B cell (primary cell): ENCODE measurements at regions not wholly inside any gene's neighbourhood (a gene's known extent, or its start where the extent isn't known, plus 50 kb on each side); places are given as distances from the start of the nearest gene placed in this dataset.

Experiments used
- ATAC-seq: fragments of 200-7000 bp; cut with Tn5 transposase; one replicate; pipeline ENCODE4 v1.10.0; 2021; ENCODE audit warnings: low read depth, mild to moderate bottlenecking, moderate number of reproducible peaks, moderate library complexity
- CTCF ChIA-PET: fragments of 350-600 bp; sonication (Branson Sonifier 250); formaldehyde crosslinking; loops from one replicate; lab custom pipeline; 2021; ENCODE audit warnings: antibody characterized with exemption, inconsistent platforms; lab: Charles Lee
- POLR2A ChIA-PET: fragments of 350-600 bp; sonication (Branson Sonifier 250); formaldehyde crosslinking; loops from one replicate; lab custom pipeline; 2021; ENCODE audit warnings: antibody characterized with exemption; lab: Charles Lee
- DNase-seq: peaks from one replicate; pipeline ENCODE4 v3.0.0; 2013
- H2AFZ ChIP-seq: 2 replicates; pipeline ENCODE4 v1.6.1; 2012; ENCODE audit warnings: mild to moderate bottlenecking, low read depth, low read length; ENCODE audit not compliant: insufficient read depth, poor library complexity, severe bottlenecking
- H3K27ac ChIP-seq, 2 donors: 1 replicate in 1 of 2; 2 replicates in 1 of 2; pipeline ENCODE4 v1.5.1; 2012 to 2013; ENCODE audit warnings: low read length in 2 of 2, mild to moderate bottlenecking in 2 of 2, moderate library complexity in 1 of 2
- H3K27me3 ChIP-seq, 4 experiments: fragments of 200-600 bp in 1 of 4; sonication (generic) in 1 of 4; replicated peaks in 1 of 4; 1 replicate in 2 of 4; 2 replicates in 2 of 4; pipeline versions ENCODE4 v1.6.1 to v1.7.0; 2013 to 2016; ENCODE audit warnings: low read length in 3 of 4, mild to moderate bottlenecking in 2 of 4, mixed read lengths in 1 of 4, moderate library complexity in 1 of 4; ENCODE audit not compliant: insufficient read depth in 4 of 4, control insufficient read depth in 3 of 4; ENCODE audit errors: control extremely low read depth in 1 of 4
- H3K36me3 ChIP-seq, 2 experiments: replicated peaks in 1 of 2; 1 replicate in 1 of 2; 2 replicates in 1 of 2; pipeline versions ENCODE4 v1.6.1 to v1.7.1; 2013; ENCODE audit warnings: low read length in 1 of 2; ENCODE audit not compliant: insufficient read depth in 2 of 2, control insufficient read depth in 1 of 2; ENCODE audit errors: control extremely low read depth in 1 of 2, extremely low read depth in 1 of 2
- H3K4me1 ChIP-seq, 2 donors: fragments of 200-600 bp in 1 of 2; sonication (generic) in 1 of 2; 1 replicate in 1 of 2; 2 replicates in 1 of 2; pipeline versions ENCODE4 v1.5.1 to v1.6.1; 2013 to 2017; ENCODE audit warnings: low read length in 2 of 2; ENCODE audit not compliant: control insufficient read depth in 2 of 2, insufficient read depth in 2 of 2
- H3K4me2 ChIP-seq: replicated peaks from 2 replicates; pipeline ENCODE3; 2012; ENCODE audit warnings: mild to moderate bottlenecking, low read depth, low read length; ENCODE audit not compliant: poor library complexity, severe bottlenecking
- H3K4me3 ChIP-seq, 5 experiments: fragments of 200-600 bp in 1 of 5; sonication (generic) in 1 of 5; 1 replicate in 3 of 5; 2 replicates in 2 of 5; pipeline versions ENCODE4 v1.5.1 to v1.7.0; 2011 to 2016; ENCODE audit warnings: low read length in 4 of 5, mild to moderate bottlenecking in 4 of 5, low read depth in 2 of 5, control low read depth in 1 of 5, moderate library complexity in 1 of 5; ENCODE audit not compliant: insufficient read depth in 1 of 5; ENCODE audit errors: control extremely low read depth in 1 of 5, extremely low read depth in 1 of 5
- H3K79me2 ChIP-seq: fragments of 200-600 bp; sonication (generic); one replicate; pipeline ENCODE4 v1.6.0; 2016; ENCODE audit warnings: low read length; ENCODE audit not compliant: control insufficient read depth, insufficient read depth
- H3K9ac ChIP-seq: fragments of 200-600 bp; sonication (generic); 2 replicates; pipeline ENCODE4 v1.6.1; 2017; ENCODE audit warnings: mild to moderate bottlenecking, low read length, moderate library complexity
- H3K9me3 ChIP-seq, 3 donors: one replicate each; pipeline versions ENCODE4 v1.6.1 to v1.7.1; 2013; ENCODE audit warnings: low read length in 2 of 3; ENCODE audit not compliant: control insufficient read depth in 2 of 3, insufficient read depth in 1 of 3; ENCODE audit errors: control extremely low read depth in 1 of 3
- H4K20me1 ChIP-seq: 2 replicates; pipeline ENCODE4 v1.6.0; 2012; ENCODE audit warnings: mild to moderate bottlenecking, low read length; ENCODE audit not compliant: insufficient read depth, control insufficient read depth, poor library complexity, severe bottlenecking
- H3K27ac Mint-ChIP-seq: one replicate; pipeline ENCODE4 v1.8.0; 2021; ENCODE audit warnings: mixed read lengths
- H3K27me3 Mint-ChIP-seq: one replicate; pipeline ENCODE4 v1.8.0; 2021; ENCODE audit warnings: mixed read lengths
- H3K4me1 Mint-ChIP-seq: one replicate; pipeline ENCODE4 v1.8.0; 2021; ENCODE audit warnings: mixed read lengths
- H3K4me3 Mint-ChIP-seq: one replicate; pipeline ENCODE4 v1.8.0; 2021; ENCODE audit warnings: mixed read lengths
- H3K9me3 Mint-ChIP-seq: one replicate; pipeline ENCODE4 v1.8.0; 2022; ENCODE audit warnings: mixed read lengths; ENCODE audit not compliant: insufficient read depth
- CTCF ChIP-seq: fragments of 200-600 bp; IDR thresholded peaks from one replicate; pipeline ENCODE4 v1.8.0; 2022; ENCODE audit warnings: antibody characterized with exemption, mild to moderate bottlenecking
- EZH2 ChIP-seq: IDR thresholded peaks from 2 replicates; pipeline ENCODE4 v1.6.1; 2012; ENCODE audit warnings: borderline replicate concordance, low read depth, mild to moderate bottlenecking, moderate library complexity, low read length; ENCODE audit not compliant: insufficient read depth, poor library complexity, severe bottlenecking
- WGBS: methylation state at CpG from one replicate; pipeline ENCODE4 v1.1.5; 2013; ENCODE audit warnings: missing lambda C conversion rate; ENCODE audit not compliant: insufficient coverage; 5-methylcytosine and 5-hydroxymethylcytosine counted together
- intact Hi-C: fragments of 100-400 bp; cut with micrococcal nuclease; formaldehyde crosslinking; loops from one replicate; pipeline ENCODE4 v1.10.0; 2022

DNA sequence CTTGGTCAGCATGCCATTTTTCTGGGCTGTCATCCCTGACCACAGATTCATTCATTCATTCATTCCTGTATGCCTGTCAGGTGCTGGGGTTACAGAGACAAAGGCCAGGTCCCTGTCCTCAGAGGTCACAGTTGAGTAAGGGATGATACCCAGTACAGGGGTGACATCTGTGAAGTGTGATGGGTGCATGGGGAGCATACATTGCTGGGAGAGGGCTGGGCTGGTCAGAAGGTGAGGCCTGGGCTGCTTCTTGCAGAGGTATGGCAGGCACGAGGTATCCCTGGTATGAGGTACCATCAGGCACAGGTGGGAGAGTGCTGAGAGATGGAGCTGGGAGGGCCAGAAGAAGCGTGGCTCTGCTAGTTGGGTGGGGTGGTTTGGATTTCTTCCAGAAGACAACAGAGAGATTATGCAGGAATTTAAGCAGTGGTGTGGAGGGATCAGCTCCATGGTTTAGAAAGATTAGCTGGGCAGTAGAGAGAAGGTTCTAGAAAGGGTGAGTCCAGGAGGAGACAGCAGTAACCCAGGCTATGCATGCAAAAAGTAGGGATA is 181.9 kb upstream of the HAAO start:
- H3K36me3 ChIP-seq = no peaks in the 10 kb centered on the region
- intact Hi-C loops = no loop called here
- Mint-ChIP-seq H3K4me1 (peaks cover 35% of the 10 kb centered on the region), H3K27me3 (no peaks in the 10 kb centered on the region), H3K4me3 (no peak overlapping the region), H3K9me3 (no peaks in the 10 kb centered on the region), H3K27ac (no peak overlapping the region)
- no peak overlapping the region for H3K27ac ChIP-seq
- H3K79me2 ChIP-seq = no peaks in the 10 kb centered on the region
- no peak overlapping the region for H3K4me2 ChIP-seq
- CTCF ChIA-PET = interaction anchor here (0.6 to 7.6 kb wide), 27 partner anchors 8 to 1261 kb away, joined by 3 to 125 read pairs (median 5); partner anchors contain the start of gene ZFP36L2
- WGBS = 87% methylated on average over 2 of the region's 2 CpGs
- H3K9me3 ChIP-seq = peaks cover 0 to 4% (median 0%) of the 10 kb centered on the region in 3 donors
- peaks cover 30 to 31% of the 10 kb centered on the region in 2 donors for H3K4me1 ChIP-seq
- no peak for TF ChIP-seq CTCF
- TF ChIP-seq EZH2 = no peak
- H3K9ac ChIP-seq = no peak overlapping the region
- no peak overlapping the region for H2AFZ ChIP-seq
- H3K4me3 ChIP-seq = no peak overlapping the region
- POLR2A ChIA-PET = interaction anchor here (0.5 to 1.0 kb wide), 2 partner anchors 71 to 248 kb away, joined by 3 to 4 read pairs; no protein-coding TSS in a partner anchor
- DNase-seq (no peak), ATAC-seq (no peak)
- peaks cover 0 to 3% (median 0%) of the 10 kb centered on the region in 4 experiments for H3K27me3 ChIP-seq
- H4K20me1 ChIP-seq = no peaks in the 10 kb centered on the region

GRCh38 chr2:42973726-42974125 is 181.3 kb upstream of the HAAO start:
- no peaks in the 10 kb centered on the region for H3K27me3 Mint-ChIP-seq
- H3K27me3 ChIP-seq = peaks cover 0 to 4% (median 0%) of the 10 kb centered on the region in 4 experiments
- no peak overlapping the region for H3K9ac ChIP-seq
- no peak overlapping the region for H3K4me3 ChIP-seq
- peaks cover 0 to 4% (median 0%) of the 10 kb centered on the region in 3 donors for H3K9me3 ChIP-seq
- H3K4me3 Mint-ChIP-seq = no peak overlapping the region
- H3K4me1 Mint-ChIP-seq = peaks cover 35% of the 10 kb centered on the region
- H3K4me2 ChIP-seq = no peak overlapping the region
- TF ChIP-seq EZH2 = no peak
- no peak for TF ChIP-seq CTCF
- H4K20me1 ChIP-seq = no peaks in the 10 kb centered on the region
- H3K27ac ChIP-seq = no peak overlapping the region
- intact Hi-C loops = no loop called here
- H3K9me3 Mint-ChIP-seq = no peaks in the 10 kb centered on the region
- no peaks in the 10 kb centered on the region for H3K79me2 ChIP-seq
- POLR2A ChIA-PET = interaction anchor here (0.5 to 1.2 kb wide), 3 partner anchors 11 to 254 kb away, joined by 3 to 10 read pairs (median 6); no protein-coding TSS in a partner anchor
- no peak overlapping the region for H2AFZ ChIP-seq
- H3K36me3 ChIP-seq = no peaks in the 10 kb centered on the region
- CTCF ChIA-PET = interaction anchor here (0.8 to 7.6 kb wide), 15 partner anchors 9 to 603 kb away, joined by 3 to 125 read pairs (median 5); partner anchors contain the start of gene ZFP36L2
- no peak for ATAC-seq
- peak overlapping the region; percentile 11 for H3K27ac Mint-ChIP-seq
- DNase-seq = no peak
- peaks cover 30 to 31% of the 10 kb centered on the region in 2 donors for H3K4me1 ChIP-seq
- 81% methylated on average over 3 of the region's 3 CpGs for WGBS
